CD4-positive, alpha-beta T cell (primary cell): ENCODE measurements at regions not wholly inside any gene's neighbourhood (a gene's known extent, or its start where the extent isn't known, plus 50 kb on each side); places are given as distances from the start of the nearest gene placed in this dataset.
"Not testable (repeated sequence)": the region's sequence is repeated elsewhere in the genome, so short reads cannot be mapped to it uniquely, and the experiment has no call there.

ENCODE experiments used
- ATAC-seq: fragments of 200-7000 bp; cut with Tn5 transposase; one replicate; pipeline ENCODE4 v1.10.0; 2022; ENCODE audit warnings: mild to moderate bottlenecking; ENCODE audit not compliant: poor library complexity
- CTCF ChIA-PET: fragments of 350-600 bp; sonication (Branson Sonifier 250); formaldehyde crosslinking; loops from one replicate; lab custom pipeline; 2021; ENCODE audit warnings: antibody characterized with exemption, inconsistent platforms; lab: Charles Lee
- POLR2A ChIA-PET: fragments of 350-600 bp; sonication (Branson Sonifier 250); formaldehyde crosslinking; loops from one replicate; lab custom pipeline; 2021; ENCODE audit warnings: antibody characterized with exemption, inconsistent platforms; lab: Charles Lee
- DNase-seq, 14 experiments: peaks; one replicate each; pipeline ENCODE4 v3.0.0-alpha.2; 2013 to 2020; ENCODE audit warnings: mixed read lengths in 2 of 14
- H3K27ac ChIP-seq, 2 donors: one replicate each; pipeline versions ENCODE4 v1.5.1 to v1.7.0; 2013; ENCODE audit warnings: low read length in 2 of 2, low read depth in 1 of 2, mild to moderate bottlenecking in 1 of 2
- H3K27me3 ChIP-seq, 2 experiments: 1 replicate in 1 of 2; 2 replicates in 1 of 2; pipeline versions ENCODE4 v1.6.1 to v1.7.0; 2013; ENCODE audit warnings: low read length in 2 of 2, control low read depth in 1 of 2, mild to moderate bottlenecking in 1 of 2, moderate library complexity in 1 of 2; ENCODE audit not compliant: insufficient read depth in 2 of 2, control insufficient read depth in 1 of 2
- H3K36me3 ChIP-seq: one replicate; pipeline ENCODE4 v1.6.1; 2013; ENCODE audit warnings: low read length, control low read depth; ENCODE audit not compliant: insufficient read depth
- H3K4me1 ChIP-seq: one replicate; pipeline ENCODE4 v1.6.1; 2013; ENCODE audit warnings: low read length, control low read depth; ENCODE audit not compliant: insufficient read depth
- H3K4me3 ChIP-seq: one replicate; pipeline ENCODE4 v1.5.1; 2013; ENCODE audit warnings: mild to moderate bottlenecking, low read length, moderate library complexity
- H3K9me3 ChIP-seq, 2 experiments: 1 replicate in 1 of 2; 2 replicates in 1 of 2; pipeline versions ENCODE4 v1.6.1 to v1.7.0; 2013; ENCODE audit warnings: low read length in 2 of 2, mild to moderate bottlenecking in 2 of 2, control low read depth in 1 of 2, moderate library complexity in 1 of 2; ENCODE audit not compliant: control insufficient read depth in 1 of 2, insufficient read depth in 1 of 2
- H3K27ac Mint-ChIP-seq: one replicate; pipeline ENCODE4 v1.8.0; 2020; ENCODE audit warnings: mixed read lengths
- H3K27me3 Mint-ChIP-seq: one replicate; pipeline ENCODE4 v1.8.0; 2021; ENCODE audit warnings: mixed read lengths
- H3K36me3 Mint-ChIP-seq: one replicate; pipeline ENCODE4 v1.8.0; 2021; ENCODE audit warnings: low read depth, mixed read lengths
- H3K4me1 Mint-ChIP-seq: one replicate; pipeline ENCODE4 v1.8.0; 2021; ENCODE audit warnings: low read depth, mixed read lengths
- H3K4me3 Mint-ChIP-seq: one replicate; pipeline ENCODE4 v1.8.0; 2020; ENCODE audit warnings: mild to moderate bottlenecking, mixed read lengths
- H3K9me3 Mint-ChIP-seq: one replicate; pipeline ENCODE4 v1.8.0; 2020; ENCODE audit warnings: mixed read lengths
- intact Hi-C, 2 experiments: fragments of 100-400 bp; cut with DNase I in 1 of 2; cut with micrococcal nuclease in 1 of 2; formaldehyde crosslinking; loops; one replicate each; pipeline versions ENCODE4 v1.15.1 to v1.9.0; 2023 to 2025; cut with DNase I, micrococcal nuclease

- H3K36me3 Mint-ChIP-seq, intact Hi-C loops, CTCF ChIA-PET, ATAC-seq, POLR2A ChIA-PET, H3K27ac Mint-ChIP-seq, H3K27ac ChIP-seq, H3K27me3 Mint-ChIP-seq, H3K4me3 Mint-ChIP-seq, H3K27me3 ChIP-seq, DNase-seq, H3K9me3 ChIP-seq, H3K4me1 ChIP-seq, H3K36me3 ChIP-seq, H3K4me3 ChIP-seq, H3K9me3 Mint-ChIP-seq: not testable (repeated sequence)
- peaks cover 15% of the 10 kb centered on the region for H3K4me1 Mint-ChIP-seq
These were observed 181.4 kb upstream of the PLGLB2 start for GRCh38 chr2:87566531-87566930.

GRCh38 chr2:87567093-87567492 lies 180.8 kb upstream of the PLGLB2 start:
- H3K27ac Mint-ChIP-seq, result not testable (repeated sequence)
- H3K4me1 Mint-ChIP-seq, result peaks cover 15% of the 10 kb centered on the region

GRCh38 chr2:87567912-87568311 lies 180.0 kb upstream of the PLGLB2 start:
- H3K9me3 ChIP-seq, H3K36me3 Mint-ChIP-seq, POLR2A ChIA-PET, H3K9me3 Mint-ChIP-seq, H3K27me3 ChIP-seq, CTCF ChIA-PET, H3K27me3 Mint-ChIP-seq, H3K36me3 ChIP-seq, ATAC-seq, intact Hi-C loops, H3K4me1 ChIP-seq, H3K4me3 ChIP-seq, H3K27ac Mint-ChIP-seq, DNase-seq, H3K4me3 Mint-ChIP-seq, H3K27ac ChIP-seq: not testable (repeated sequence)
- peaks cover 15% of the 10 kb centered on the region for H3K4me1 Mint-ChIP-seq

More at GRCh38 chr2:87567093-87567492, 180.8 kb upstream of the PLGLB2 start:
- H3K4me3 Mint-ChIP-seq, H3K36me3 ChIP-seq, H3K4me1 ChIP-seq, H3K36me3 Mint-ChIP-seq, H3K27me3 ChIP-seq, intact Hi-C loops, H3K4me3 ChIP-seq, H3K9me3 ChIP-seq, CTCF ChIA-PET, H3K9me3 Mint-ChIP-seq, H3K27ac ChIP-seq, ATAC-seq, DNase-seq, POLR2A ChIA-PET, H3K27me3 Mint-ChIP-seq: not testable (repeated sequence)

- H3K27ac Mint-ChIP-seq, result peak overlapping the region; percentile 84
- H3K4me3 ChIP-seq, H3K27me3 ChIP-seq, H3K4me3 Mint-ChIP-seq, intact Hi-C loops, POLR2A ChIA-PET, H3K27ac ChIP-seq, CTCF ChIA-PET, H3K36me3 ChIP-seq, H3K9me3 ChIP-seq, H3K9me3 Mint-ChIP-seq, ATAC-seq, H3K27me3 Mint-ChIP-seq, H3K36me3 Mint-ChIP-seq: not testable (repeated sequence)
- H3K4me1 ChIP-seq, result peaks cover 11% of the 10 kb centered on the region
- peaks cover 15% of the 10 kb centered on the region for H3K4me1 Mint-ChIP-seq
- peak in 2 of 14 experiments; percentile 5 to 28 for DNase-seq
These were observed 179.2 kb upstream of the PLGLB2 start for GRCh38 chr2:87568554-87569278.

- POLR2A ChIA-PET, H3K36me3 ChIP-seq: not testable (repeated sequence)
These were observed 178.0 kb upstream of the PLGLB2 start for GRCh38 chr2:87569689-87570397.

GRCh38 chr2:87571889-87572465 lies 175.9 kb upstream of the PLGLB2 start:
- CTCF ChIA-PET, H3K9me3 ChIP-seq, H3K27me3 Mint-ChIP-seq, DNase-seq, H3K27ac Mint-ChIP-seq, H3K27me3 ChIP-seq, H3K27ac ChIP-seq, H3K4me3 ChIP-seq, intact Hi-C loops, H3K4me3 Mint-ChIP-seq, H3K9me3 Mint-ChIP-seq, POLR2A ChIA-PET, H3K36me3 Mint-ChIP-seq, H3K36me3 ChIP-seq: not testable (repeated sequence)
- peaks cover 15% of the 10 kb centered on the region for H3K4me1 Mint-ChIP-seq
- ATAC-seq, result peak; percentile 38
- H3K4me1 ChIP-seq, result peaks cover 19% of the 10 kb centered on the region

More at GRCh38 chr2:87569689-87570397, 178.0 kb upstream of the PLGLB2 start:
- H3K4me3 ChIP-seq, H3K36me3 Mint-ChIP-seq, H3K27me3 Mint-ChIP-seq, CTCF ChIA-PET, H3K9me3 ChIP-seq, H3K27me3 ChIP-seq, H3K27ac ChIP-seq, DNase-seq, intact Hi-C loops, H3K9me3 Mint-ChIP-seq: not testable (repeated sequence)
- Mint-ChIP-seq H3K4me3 (peak overlapping the region; percentile 12), H3K27ac (peak overlapping the region; percentile 84), H3K4me1 (peaks cover 15% of the 10 kb centered on the region)
- peak; percentile 88 for ATAC-seq
- H3K4me1 ChIP-seq, result peaks cover 11% of the 10 kb centered on the region
